ENCODE measurements at regions not wholly inside any gene's neighbourhood (a gene's known extent, or its start where the extent isn't known, plus 50 kb on each side); places are given as distances from the start of the nearest gene placed in this dataset.

DNA sequence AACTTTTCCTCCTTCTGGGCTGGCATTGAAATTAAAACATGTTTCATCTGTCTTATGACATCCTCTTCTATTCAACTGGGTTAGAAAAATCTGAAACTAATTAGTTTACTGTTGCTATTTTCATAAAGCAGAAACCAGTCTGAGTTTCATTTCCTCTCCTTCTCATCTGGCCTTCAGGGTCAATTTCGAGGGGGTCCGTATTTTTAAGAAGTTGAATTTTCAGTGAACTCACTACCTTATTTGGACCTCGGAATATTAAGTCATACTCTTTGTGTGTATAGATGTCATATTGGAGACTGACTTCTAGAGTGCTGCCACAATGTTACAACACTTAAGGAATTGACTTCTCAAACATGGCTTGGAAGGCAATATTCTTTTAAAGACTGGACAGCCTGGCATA is 485.9 kb downstream of the SQOR start:
- ATAC-seq (no peak), DNase-seq (no peak)
- H3K27me3 ChIP-seq (ENCODE audit: low read depth), result no peaks in the 10 kb centered on the region
- H3K9me3 ChIP-seq, result peaks cover 11% of the 10 kb centered on the region
- H3K36me3 ChIP-seq, result no peaks in the 10 kb centered on the region
- H3K4me1 ChIP-seq, result no peaks in the 10 kb centered on the region
- no peak overlapping the region for H3K4me3 ChIP-seq
- H3K27ac ChIP-seq, result no peak overlapping the region
- no peak for TF ChIP-seq CTCF (IDR thresholded peaks at IDR 0.05)
- intact Hi-C loops (cut with DNase I), result no loop called here

DNA sequence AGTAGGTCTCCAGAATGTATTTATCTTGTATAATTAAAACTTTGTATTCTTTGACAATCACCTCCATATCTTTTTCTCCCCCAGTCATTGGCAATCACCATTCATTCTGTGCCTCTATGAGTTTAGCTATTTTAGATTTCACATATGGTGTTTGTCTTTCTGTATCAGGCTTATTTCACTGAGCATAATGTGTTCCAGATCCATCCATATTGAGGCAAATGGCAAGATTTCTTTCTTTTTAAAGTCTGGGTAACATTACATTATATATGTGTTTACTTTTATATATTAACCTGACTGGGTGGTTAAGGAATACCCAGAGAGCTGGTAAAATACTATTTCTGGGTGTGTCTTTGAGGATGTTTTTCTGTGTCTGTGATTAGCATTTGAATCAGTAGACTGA is 486.6 kb downstream of the SQOR start:
- DNase-seq (no peak), ATAC-seq (no peak)
- H3K4me1 ChIP-seq, result no peaks in the 10 kb centered on the region
- intact Hi-C loops (cut with DNase I), result no loop called here
- TF ChIP-seq CTCF (IDR thresholded peaks at IDR 0.05), result no peak
- H3K36me3 ChIP-seq, result no peaks in the 10 kb centered on the region
- no peaks in the 10 kb centered on the region for H3K27me3 ChIP-seq (ENCODE audit: low read depth)
- H3K27ac ChIP-seq, result no peak overlapping the region
- peaks cover 11% of the 10 kb centered on the region for H3K9me3 ChIP-seq
- no peak overlapping the region for H3K4me3 ChIP-seq

DNA sequence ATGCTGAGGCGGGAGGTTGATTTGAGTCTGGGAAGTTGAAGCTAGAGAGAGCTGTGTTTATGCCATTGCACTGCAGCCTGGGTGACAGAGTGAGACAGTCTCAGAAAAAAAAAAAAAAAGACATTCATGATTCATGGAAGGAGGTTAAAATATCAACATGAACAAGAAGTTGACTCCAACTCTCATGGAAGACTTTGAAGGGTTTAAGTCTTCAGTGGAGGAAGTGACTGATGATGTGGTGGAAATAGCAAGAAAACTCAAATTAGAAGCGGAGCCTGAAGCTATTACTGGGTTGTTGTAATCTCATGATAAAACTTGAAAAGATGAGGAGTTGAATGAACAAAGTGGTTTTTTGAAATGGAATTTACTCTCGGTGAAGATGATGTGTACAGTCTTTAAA is 491.8 kb downstream of the SQOR start:
- no peak for TF ChIP-seq CTCF (IDR thresholded peaks at IDR 0.05)

GRCh38 chr15:46127361-46127874 is 492.6 kb downstream of the SQOR start:
- ATAC-seq, result no peak
- Histone ChIP-seq H3K4me1 (no peaks in the 10 kb centered on the region), H3K27ac (no peak overlapping the region), H3K4me3 (no peak overlapping the region), H3K36me3 (no peaks in the 10 kb centered on the region), H3K27me3 (ENCODE audit: low read depth) (no peaks in the 10 kb centered on the region), H3K9me3 (peaks cover 8% of the 10 kb centered on the region)
- no peak for DNase-seq
- intact Hi-C loops (cut with DNase I), result no loop called here
- TF ChIP-seq CTCF (IDR thresholded peaks at IDR 0.05), result no peak

More for the DNA sequence above, 491.8 kb downstream of the SQOR start:
- Histone ChIP-seq H3K27me3 (ENCODE audit: low read depth) (no peaks in the 10 kb centered on the region), H3K4me3 (no peak overlapping the region), H3K4me1 (no peaks in the 10 kb centered on the region), H3K27ac (no peak overlapping the region), H3K36me3 (no peaks in the 10 kb centered on the region), H3K9me3 (peaks cover 11% of the 10 kb centered on the region)
- intact Hi-C loops (cut with DNase I), result no loop called here
- no peak for ATAC-seq
- no peak for DNase-seq

DNA sequence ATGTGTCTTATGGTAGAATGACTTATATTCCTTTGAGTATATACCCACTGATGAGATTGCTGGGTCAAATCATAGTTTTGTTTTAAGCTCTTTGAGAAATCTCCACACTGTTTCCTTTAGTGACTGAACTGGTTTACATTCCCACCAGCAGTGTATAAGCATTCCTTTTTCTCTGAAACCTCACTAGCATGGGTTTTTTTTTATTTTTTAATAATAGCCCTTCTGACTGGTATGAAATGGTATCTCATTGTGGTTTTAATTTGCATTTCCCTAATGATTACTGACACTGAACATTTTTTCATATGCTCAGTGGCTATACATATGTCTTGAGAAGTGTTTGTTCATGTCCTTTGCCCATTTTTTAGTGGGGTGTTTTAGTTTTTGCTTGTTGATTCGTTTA is 494.3 kb downstream of the SQOR start:
- TF ChIP-seq CTCF (IDR thresholded peaks at IDR 0.05), result no peak
- no peak for DNase-seq
- Histone ChIP-seq H3K36me3 (no peaks in the 10 kb centered on the region), H3K4me3 (no peak overlapping the region), H3K27ac (no peak overlapping the region), H3K4me1 (no peaks in the 10 kb centered on the region), H3K9me3 (no peaks in the 10 kb centered on the region), H3K27me3 (ENCODE audit: low read depth) (no peaks in the 10 kb centered on the region)
- intact Hi-C loops (cut with DNase I), result no loop called here
- no peak for ATAC-seq

GRCh38 chr15:46131876-46132275 is 497.0 kb downstream of the SQOR start:
- TF ChIP-seq CTCF (IDR thresholded peaks at IDR 0.05), result no peak
- intact Hi-C loops (cut with DNase I), result no loop called here
- Histone ChIP-seq H3K27me3 (ENCODE audit: low read depth) (no peaks in the 10 kb centered on the region), H3K4me3 (no peak overlapping the region), H3K4me1 (no peaks in the 10 kb centered on the region), H3K36me3 (no peaks in the 10 kb centered on the region), H3K9me3 (no peaks in the 10 kb centered on the region), H3K27ac (no peak overlapping the region)
- DNase-seq, result no peak
- ATAC-seq, result no peak

Data from lower lobe of right lung (tissue), 2 donors.